ENCODE measurements at regions not wholly inside any gene's neighbourhood (a gene's known extent, or its start where the extent isn't known, plus 50 kb on each side); places are given as distances from the start of the nearest gene placed in this dataset.

- TF ChIP-seq REST (IDR thresholded peaks at IDR 0.05; ENCODE audit: insufficient read depth in 1 of 2, low read depth in 2 of 2, low read length in 2 of 2) (no peak), POLR2AphosphoS5 (IDR thresholded peaks at IDR 0.05; ENCODE audit: low read depth, low read length) (no peak), TAF1 (IDR thresholded peaks at IDR 0.05; ENCODE audit: borderline replicate concordance, insufficient read depth, low read length) (no peak), SIN3A (IDR thresholded peaks at IDR 0.05; ENCODE audit: borderline replicate concordance, insufficient read depth, low read length) (no peak), FOXP2 (optimal IDR thresholded peaks at IDR 0.05; ENCODE audit: borderline replicate concordance, extremely low read depth, extremely low read length, insufficient read depth) (no peak)
Measured at GRCh38 chr16:5693426-5693825, 595.8 kb upstream of the EEF2KMT start.

GRCh38 chr16:5681966-5682365 lies 584.4 kb upstream of the EEF2KMT start:
- TF ChIP-seq REST (IDR thresholded peaks at IDR 0.05; ENCODE audit: insufficient read depth in 1 of 2, low read depth in 2 of 2, low read length in 2 of 2) (no peak), FOXP2 (optimal IDR thresholded peaks at IDR 0.05; ENCODE audit: borderline replicate concordance, extremely low read depth, extremely low read length, insufficient read depth) (no peak), TAF1 (IDR thresholded peaks at IDR 0.05; ENCODE audit: borderline replicate concordance, insufficient read depth, low read length) (no peak), SIN3A (IDR thresholded peaks at IDR 0.05; ENCODE audit: borderline replicate concordance, insufficient read depth, low read length) (no peak), POLR2AphosphoS5 (IDR thresholded peaks at IDR 0.05; ENCODE audit: low read depth, low read length) (no peak)

GRCh38 chr16:5678371-5678770 lies 580.8 kb upstream of the EEF2KMT start:
- TF ChIP-seq REST (IDR thresholded peaks at IDR 0.05; ENCODE audit: insufficient read depth in 1 of 2, low read depth in 2 of 2, low read length in 2 of 2): peak; percentile 55 to 89; a peak in 3 of 4 replicates
- no peak for TF ChIP-seq FOXP2 (optimal IDR thresholded peaks at IDR 0.05; ENCODE audit: borderline replicate concordance, extremely low read depth, extremely low read length, insufficient read depth)

- TF ChIP-seq POLR2AphosphoS5 (IDR thresholded peaks at IDR 0.05; ENCODE audit: low read depth, low read length): no peak
- no peak for TF ChIP-seq TAF1 (IDR thresholded peaks at IDR 0.05; ENCODE audit: borderline replicate concordance, insufficient read depth, low read length)
- TF ChIP-seq REST (IDR thresholded peaks at IDR 0.05; ENCODE audit: insufficient read depth in 1 of 2, low read depth in 2 of 2, low read length in 2 of 2): no peak
Measured at GRCh38 chr16:5671421-5671820, 573.8 kb upstream of the EEF2KMT start.

- TF ChIP-seq SIN3A (IDR thresholded peaks at IDR 0.05; ENCODE audit: borderline replicate concordance, insufficient read depth, low read length) (no peak), POLR2AphosphoS5 (IDR thresholded peaks at IDR 0.05; ENCODE audit: low read depth, low read length) (no peak), REST (IDR thresholded peaks at IDR 0.05; ENCODE audit: insufficient read depth in 1 of 2, low read depth in 2 of 2, low read length in 2 of 2) (no peak), FOXP2 (optimal IDR thresholded peaks at IDR 0.05; ENCODE audit: borderline replicate concordance, extremely low read depth, extremely low read length, insufficient read depth) (no peak), TAF1 (IDR thresholded peaks at IDR 0.05; ENCODE audit: borderline replicate concordance, insufficient read depth, low read length) (no peak)
Measured at GRCh38 chr16:5670198-5670597, 572.6 kb upstream of the EEF2KMT start.
